ENCODE measurements at regions not wholly inside any gene's neighbourhood (a gene's known extent, or its start where the extent isn't known, plus 50 kb on each side); places are given as distances from the start of the nearest gene placed in this dataset.

DNA sequence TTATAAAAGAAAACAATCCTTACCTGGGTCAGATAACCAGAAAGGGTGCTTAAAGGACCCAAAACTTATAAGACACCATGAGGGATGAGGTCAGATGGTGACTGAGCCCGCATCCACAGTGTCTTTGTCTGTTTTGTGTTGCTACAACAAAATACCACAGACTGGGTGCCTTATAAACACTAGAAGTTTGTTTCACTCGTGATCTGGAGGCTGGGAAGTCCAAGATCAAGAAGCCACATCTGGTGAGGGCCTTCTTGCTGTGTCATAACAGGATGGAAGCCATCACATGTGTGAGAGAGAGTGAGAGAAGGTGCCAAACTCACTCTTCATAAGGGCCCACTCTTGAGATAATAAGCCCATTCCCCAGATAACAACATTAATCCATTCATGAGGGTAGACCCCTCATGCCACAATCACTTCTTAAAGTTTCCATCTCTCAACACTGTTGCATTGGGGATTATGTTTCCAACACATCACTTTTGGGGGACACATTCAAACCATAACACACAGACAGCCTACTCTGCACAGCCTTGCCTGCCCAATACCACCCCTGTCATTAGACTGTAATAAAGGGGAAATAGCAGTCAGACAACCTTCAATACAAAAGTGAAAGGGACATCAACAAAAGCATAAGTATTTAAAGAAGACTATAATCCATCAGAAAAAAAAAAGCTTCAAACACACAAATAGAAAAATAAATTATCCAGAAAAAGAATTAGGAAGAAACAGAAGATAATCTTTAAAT lies 249.8 kb downstream of the ANAPC1 start:
- Histone ChIP-seq H3K27me3 (ENCODE audit: insufficient read depth, poor library complexity, severe bottlenecking) (no peaks in the 10 kb centered on the region), H3K27ac (replicated peaks) (peak overlapping the region; percentile 36), H3K4me3 (replicated peaks; ENCODE audit: insufficient read depth, low read length) (no peak overlapping the region)
- DNase-seq (ENCODE audit: low read depth in 1 of 2, low spot score in 1 of 2) = no peak
- TF ChIP-seq GABPA (IDR thresholded peaks at IDR 0.05; ENCODE audit: low read depth) = no peak
- no peak for TF ChIP-seq SPI1 (IDR thresholded peaks at IDR 0.05; ENCODE audit: borderline replicate concordance, low read depth)
- TF ChIP-seq REST (IDR thresholded peaks at IDR 0.05; ENCODE audit: insufficient replicate concordance, low read depth) = no peak
- TF ChIP-seq, protein P1, sequence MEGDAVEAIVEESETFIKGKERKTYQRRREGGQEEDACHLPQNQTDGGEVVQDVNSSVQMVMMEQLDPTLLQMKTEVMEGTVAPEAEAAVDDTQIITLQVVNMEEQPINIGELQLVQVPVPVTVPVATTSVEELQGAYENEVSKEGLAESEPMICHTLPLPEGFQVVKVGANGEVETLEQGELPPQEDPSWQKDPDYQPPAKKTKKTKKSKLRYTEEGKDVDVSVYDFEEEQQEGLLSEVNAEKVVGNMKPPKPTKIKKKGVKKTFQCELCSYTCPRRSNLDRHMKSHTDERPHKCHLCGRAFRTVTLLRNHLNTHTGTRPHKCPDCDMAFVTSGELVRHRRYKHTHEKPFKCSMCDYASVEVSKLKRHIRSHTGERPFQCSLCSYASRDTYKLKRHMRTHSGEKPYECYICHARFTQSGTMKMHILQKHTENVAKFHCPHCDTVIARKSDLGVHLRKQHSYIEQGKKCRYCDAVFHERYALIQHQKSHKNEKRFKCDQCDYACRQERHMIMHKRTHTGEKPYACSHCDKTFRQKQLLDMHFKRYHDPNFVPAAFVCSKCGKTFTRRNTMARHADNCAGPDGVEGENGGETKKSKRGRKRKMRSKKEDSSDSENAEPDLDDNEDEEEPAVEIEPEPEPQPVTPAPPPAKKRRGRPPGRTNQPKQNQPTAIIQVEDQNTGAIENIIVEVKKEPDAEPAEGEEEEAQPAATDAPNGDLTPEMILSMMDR (IDR thresholded peaks at IDR 0.05; ENCODE audit: insufficient read depth, low read length) = no peak
- TF ChIP-seq POLR2AphosphoS5 (IDR thresholded peaks at IDR 0.05; ENCODE audit: low read depth) = no peak

- no peak for DNase-seq (ENCODE audit: low read depth in 1 of 2, low spot score in 1 of 2)
- Histone ChIP-seq H3K27me3 (ENCODE audit: insufficient read depth, poor library complexity, severe bottlenecking) (no peaks in the 10 kb centered on the region), H3K27ac (replicated peaks) (no peak overlapping the region), H3K4me3 (replicated peaks; ENCODE audit: insufficient read depth, low read length) (no peak overlapping the region)
- TF ChIP-seq GABPA (IDR thresholded peaks at IDR 0.05; ENCODE audit: low read depth) = no peak
- TF ChIP-seq SPI1 (IDR thresholded peaks at IDR 0.05; ENCODE audit: borderline replicate concordance, low read depth) = no peak
- TF ChIP-seq, protein P1 (IDR thresholded peaks at IDR 0.05; ENCODE audit: insufficient read depth, low read length) = no peak
These were observed 248.9 kb downstream of the ANAPC1 start for GRCh38 chr2:111634995-111635538.

- Histone ChIP-seq H3K4me3 (replicated peaks; ENCODE audit: insufficient read depth, low read length) (no peak overlapping the region), H3K27me3 (ENCODE audit: insufficient read depth, poor library complexity, severe bottlenecking) (no peaks in the 10 kb centered on the region), H3K27ac (replicated peaks) (no peak overlapping the region)
- no peak for TF ChIP-seq SPI1 (IDR thresholded peaks at IDR 0.05; ENCODE audit: borderline replicate concordance, low read depth)
- TF ChIP-seq, protein P1 (IDR thresholded peaks at IDR 0.05; ENCODE audit: insufficient read depth, low read length) = no peak
- no peak for TF ChIP-seq GABPA (IDR thresholded peaks at IDR 0.05; ENCODE audit: low read depth)
- no peak for TF ChIP-seq REST (IDR thresholded peaks at IDR 0.05; ENCODE audit: insufficient replicate concordance, low read depth)
- TF ChIP-seq POLR2AphosphoS5 (IDR thresholded peaks at IDR 0.05; ENCODE audit: low read depth) = no peak
- no peak for DNase-seq (ENCODE audit: low read depth in 1 of 2, low spot score in 1 of 2)
These were observed 247.1 kb downstream of the ANAPC1 start for GRCh38 chr2:111636905-111637304.
